Vagina (tissue), 2 donors: ENCODE measurements at regions not wholly inside any gene's neighbourhood (a gene's known extent, or its start where the extent isn't known, plus 50 kb on each side); places are given as distances from the start of the nearest gene placed in this dataset.

Source experiments
- POLR2A ChIP-seq, 2 donors: fragments of 450-650 bp; IDR thresholded peaks; one replicate each; pipeline ENCODE4 v1.6.1; 2017; ENCODE audit warnings: antibody characterized with exemption in 2 of 2, mild to moderate bottlenecking in 2 of 2, moderate library complexity in 2 of 2
- TF ChIP-seq, protein P1 (sequence below), 3 experiments: fragments of 450-650 bp in 2 of 3; fragments of 200-600 bp in 1 of 3; sonication (generic) in 1 of 3; IDR thresholded peaks; one replicate each; pipeline ENCODE4 v1.5.1; 2017 to 2019; ENCODE audit warnings: antibody characterized with exemption in 3 of 3, mild to moderate bottlenecking in 2 of 3, moderate library complexity in 2 of 3

GRCh38 chr10:65805511-65805910 is 1120.3 kb upstream of the LRRTM3 start:
- TF ChIP-seq, protein P1, sequence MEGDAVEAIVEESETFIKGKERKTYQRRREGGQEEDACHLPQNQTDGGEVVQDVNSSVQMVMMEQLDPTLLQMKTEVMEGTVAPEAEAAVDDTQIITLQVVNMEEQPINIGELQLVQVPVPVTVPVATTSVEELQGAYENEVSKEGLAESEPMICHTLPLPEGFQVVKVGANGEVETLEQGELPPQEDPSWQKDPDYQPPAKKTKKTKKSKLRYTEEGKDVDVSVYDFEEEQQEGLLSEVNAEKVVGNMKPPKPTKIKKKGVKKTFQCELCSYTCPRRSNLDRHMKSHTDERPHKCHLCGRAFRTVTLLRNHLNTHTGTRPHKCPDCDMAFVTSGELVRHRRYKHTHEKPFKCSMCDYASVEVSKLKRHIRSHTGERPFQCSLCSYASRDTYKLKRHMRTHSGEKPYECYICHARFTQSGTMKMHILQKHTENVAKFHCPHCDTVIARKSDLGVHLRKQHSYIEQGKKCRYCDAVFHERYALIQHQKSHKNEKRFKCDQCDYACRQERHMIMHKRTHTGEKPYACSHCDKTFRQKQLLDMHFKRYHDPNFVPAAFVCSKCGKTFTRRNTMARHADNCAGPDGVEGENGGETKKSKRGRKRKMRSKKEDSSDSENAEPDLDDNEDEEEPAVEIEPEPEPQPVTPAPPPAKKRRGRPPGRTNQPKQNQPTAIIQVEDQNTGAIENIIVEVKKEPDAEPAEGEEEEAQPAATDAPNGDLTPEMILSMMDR (IDR thresholded peaks at IDR 0.05) = no peak
- TF ChIP-seq POLR2A (IDR thresholded peaks at IDR 0.05) = no peak
